ENCODE measurements at regions not wholly inside any gene's neighbourhood (a gene's known extent, or its start where the extent isn't known, plus 50 kb on each side); places are given as distances from the start of the nearest gene placed in this dataset.

- DNase-seq: no peak
These were observed 336.3 kb upstream of the KIF2A start for GRCh38 chr5:61969755-61970154.

GRCh38 chr5:61970218-61970617, 335.8 kb upstream of the KIF2A start:
- no peak for DNase-seq

- DNase-seq: no peak
These were observed 331.3 kb upstream of the KIF2A start for GRCh38 chr5:61974680-61975079.

GRCh38 chr5:61981886-61982285, 324.1 kb upstream of the KIF2A start:
- DNase-seq: no peak

- no peak for DNase-seq
These were observed 314.6 kb upstream of the KIF2A start for GRCh38 chr5:61991430-61991829.

GRCh38 chr5:61991866-61992265, 314.1 kb upstream of the KIF2A start:
- DNase-seq: no peak

- no peak for DNase-seq
These were observed 312.6 kb upstream of the KIF2A start for GRCh38 chr5:61993295-61993927.

- DNase-seq: no peak
These were observed 311.8 kb upstream of the KIF2A start for GRCh38 chr5:61994171-61994570.

GRCh38 chr5:61995486-61995885, 310.5 kb upstream of the KIF2A start:
- no peak for DNase-seq

- DNase-seq: no peak
These were observed 306.6 kb upstream of the KIF2A start for GRCh38 chr5:61999371-61999770.

GRCh38 chr5:62000646-62001045, 305.4 kb upstream of the KIF2A start:
- no peak for DNase-seq

- no peak for DNase-seq
These were observed 304.4 kb upstream of the KIF2A start for GRCh38 chr5:62001640-62002039.

- DNase-seq: no peak
These were observed 303.6 kb upstream of the KIF2A start for GRCh38 chr5:62002436-62002835.

GRCh38 chr5:62005551-62005950, 300.5 kb upstream of the KIF2A start:
- DNase-seq: no peak

GRCh38 chr5:62007457-62007856, 298.5 kb upstream of the KIF2A start:
- DNase-seq: no peak

GRCh38 chr5:62011089-62011664, 294.8 kb upstream of the KIF2A start:
- DNase-seq: no peak

GRCh38 chr5:62017092-62017491, 288.9 kb upstream of the KIF2A start:
- no peak for DNase-seq

GRCh38 chr5:62029303-62029702, 276.7 kb upstream of the KIF2A start:
- DNase-seq: no peak

- no peak for DNase-seq
These were observed 275.7 kb upstream of the KIF2A start for GRCh38 chr5:62030326-62030725.

- DNase-seq: no peak
These were observed 268.0 kb upstream of the KIF2A start for GRCh38 chr5:62038024-62038423.

- DNase-seq: no peak
These were observed 264.8 kb upstream of the KIF2A start for GRCh38 chr5:62041156-62041756.

GRCh38 chr5:62042007-62042406, 264.0 kb upstream of the KIF2A start:
- no peak for DNase-seq

- DNase-seq: no peak
These were observed 262.4 kb upstream of the KIF2A start for GRCh38 chr5:62043289-62044280.

GRCh38 chr5:62044989-62045388, 261.0 kb upstream of the KIF2A start:
- no peak for DNase-seq
